HL-60/S4 treated with retinoic acid at 250 ng/mL for 4 days and 3 days (cell line): ENCODE measurements at regions not wholly inside any gene's neighbourhood (a gene's known extent, or its start where the extent isn't known, plus 50 kb on each side); places are given as distances from the start of the nearest gene placed in this dataset.

Source experiments
- in situ Hi-C: fragments of 300-500 bp; cut with MboI; formaldehyde crosslinking; loops from 2 replicates; pipeline ENCODE4 v1.7.0; 2022; ENCODE audit warnings: low sequenced_read_pairs

GRCh38 chr6:145360865-145361264, 374.5 kb downstream of the EPM2A start:
- in situ Hi-C loops: no loop called here

- in situ Hi-C loops: no loop called here
Measured at GRCh38 chr6:145367149-145367548, 368.2 kb downstream of the EPM2A start.

GRCh38 chr6:145368075-145368474, 367.2 kb downstream of the EPM2A start:
- in situ Hi-C loops: no loop called here

- in situ Hi-C loops: no loop called here
Measured at GRCh38 chr6:145370559-145370958, 364.8 kb downstream of the EPM2A start.

GRCh38 chr6:145372671-145373151, 362.6 kb downstream of the EPM2A start:
- in situ Hi-C loops: no loop called here

- in situ Hi-C loops: no loop called here
Measured at GRCh38 chr6:145373826-145374225, 361.5 kb downstream of the EPM2A start.

- in situ Hi-C loops: no loop called here
Measured at GRCh38 chr6:145374570-145374969, 360.8 kb downstream of the EPM2A start.

GRCh38 chr6:145375502-145375901, 359.8 kb downstream of the EPM2A start:
- in situ Hi-C loops: no loop called here

- in situ Hi-C loops: no loop called here
Measured at GRCh38 chr6:145380186-145380585, 355.1 kb downstream of the EPM2A start.

GRCh38 chr6:145381941-145382340, 353.4 kb downstream of the EPM2A start:
- in situ Hi-C loops: no loop called here

- in situ Hi-C loops: no loop called here
Measured at GRCh38 chr6:145383428-145383827, 351.9 kb downstream of the EPM2A start.

- in situ Hi-C loops: no loop called here
Measured at GRCh38 chr6:145384503-145384902, 350.8 kb downstream of the EPM2A start.

GRCh38 chr6:145396499-145396898, 338.8 kb downstream of the EPM2A start:
- in situ Hi-C loops: no loop called here

- in situ Hi-C loops: no loop called here
Measured at GRCh38 chr6:145400508-145400907, 334.8 kb downstream of the EPM2A start.

- in situ Hi-C loops: no loop called here
Measured at GRCh38 chr6:145405006-145405551, 330.2 kb downstream of the EPM2A start.

- in situ Hi-C loops: no loop called here
Measured at GRCh38 chr6:145406783-145407182, 328.5 kb downstream of the EPM2A start.

- in situ Hi-C loops: no loop called here
Measured at GRCh38 chr6:145415616-145416015, 319.7 kb downstream of the EPM2A start.

- in situ Hi-C loops: no loop called here
Measured at GRCh38 chr6:145420599-145420998, 314.7 kb downstream of the EPM2A start.

GRCh38 chr6:145423936-145424335, 311.4 kb downstream of the EPM2A start:
- in situ Hi-C loops: no loop called here

GRCh38 chr6:145427232-145427631, 308.1 kb downstream of the EPM2A start:
- in situ Hi-C loops: no loop called here

- in situ Hi-C loops: no loop called here
Measured at GRCh38 chr6:145428706-145429105, 306.6 kb downstream of the EPM2A start.

GRCh38 chr6:145442110-145442509, 293.2 kb downstream of the EPM2A start:
- in situ Hi-C loops: no loop called here

GRCh38 chr6:145445674-145446073, 289.6 kb downstream of the EPM2A start:
- in situ Hi-C loops: no loop called here
